ENCODE measurements at regions not wholly inside any gene's neighbourhood (a gene's known extent, or its start where the extent isn't known, plus 50 kb on each side); places are given as distances from the start of the nearest gene placed in this dataset.

DNA sequence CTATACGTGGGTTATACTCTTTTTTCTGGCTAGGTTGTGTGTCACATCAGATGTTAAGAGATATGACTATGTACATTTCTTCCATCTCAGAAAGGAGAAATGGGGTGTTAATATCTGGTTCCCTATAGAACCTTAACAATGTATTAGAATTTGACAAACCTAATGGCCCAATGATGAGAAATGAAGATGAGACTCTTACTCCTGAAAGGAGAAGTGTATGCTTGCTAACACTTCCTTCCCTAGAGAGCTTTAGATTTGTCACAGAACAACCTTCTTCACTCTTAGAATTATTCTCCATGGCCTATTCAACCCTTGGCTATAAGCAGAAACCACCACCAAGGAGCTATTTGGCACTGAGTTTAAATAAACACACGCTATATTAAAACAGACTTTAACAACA is 839.6 kb downstream of the GALC start:
- no peak for TF ChIP-seq CTCF (IDR thresholded peaks at IDR 0.05)
- TF ChIP-seq POLR2A (IDR thresholded peaks at IDR 0.05): no peak

Data from adrenal gland (tissue), 5 donors.